HG02970 (cell line): ENCODE measurements at regions not wholly inside any gene's neighbourhood (a gene's known extent, or its start where the extent isn't known, plus 50 kb on each side); places are given as distances from the start of the nearest gene placed in this dataset.

Experiments
- ATAC-seq: cut with Tn5 transposase; IDR thresholded peaks from one replicate; pipeline ENCODE4 v1.9.1; 2021; ENCODE audit warnings: mild to moderate bottlenecking, moderate library complexity, moderate number of reproducible peaks; ENCODE audit not compliant: unreplicated experiment, low FRiP score

- ATAC-seq: no peak
These were observed 57.5 kb downstream of the RPL27A start for GRCh38 chr11:8740129-8740528.

- ATAC-seq: no peak
These were observed 61.8 kb downstream of the RPL27A start for GRCh38 chr11:8744423-8744822.

GRCh38 chr11:8745431-8746253, 63.0 kb downstream of the RPL27A start:
- ATAC-seq: no peak

- ATAC-seq: no peak
These were observed 63.9 kb downstream of the RPL27A start for GRCh38 chr11:8746331-8746974.

- ATAC-seq: no peak
These were observed 64.6 kb downstream of the RPL27A start for GRCh38 chr11:8747173-8747572.

GRCh38 chr11:8748317-8748716, 65.7 kb downstream of the RPL27A start:
- no peak for ATAC-seq

- no peak for ATAC-seq
These were observed 66.6 kb downstream of the RPL27A start for GRCh38 chr11:8749202-8749601.

- ATAC-seq: no peak
These were observed 71.6 kb downstream of the RPL27A start for GRCh38 chr11:8754241-8754640.

- ATAC-seq: no peak
These were observed 73.6 kb downstream of the RPL27A start for GRCh38 chr11:8756201-8756600.

- no peak for ATAC-seq
These were observed 74.5 kb downstream of the RPL27A start for GRCh38 chr11:8757047-8757446.

- no peak for ATAC-seq
These were observed 74.9 kb downstream of the RPL27A start for GRCh38 chr11:8757533-8757932.

GRCh38 chr11:8758619-8759169, 76.1 kb downstream of the RPL27A start:
- no peak for ATAC-seq

- no peak for ATAC-seq
These were observed 77.0 kb downstream of the RPL27A start for GRCh38 chr11:8759634-8760033.

- no peak for ATAC-seq
These were observed 78.3 kb downstream of the RPL27A start for GRCh38 chr11:8760896-8761295.

GRCh38 chr11:8763070-8763685, 80.6 kb downstream of the RPL27A start:
- ATAC-seq: no peak

- ATAC-seq: no peak
These were observed 82.7 kb downstream of the RPL27A start for GRCh38 chr11:8765294-8765693.

GRCh38 chr11:8766043-8766987, 83.7 kb downstream of the RPL27A start:
- ATAC-seq: no peak

GRCh38 chr11:8766988-8767374, 84.4 kb downstream of the RPL27A start:
- ATAC-seq: no peak

GRCh38 chr11:8767466-8768142, 85.0 kb downstream of the RPL27A start:
- ATAC-seq: no peak
